Gastrocnemius medialis (tissue), 4 donors: ENCODE measurements at regions not wholly inside any gene's neighbourhood (a gene's known extent, or its start where the extent isn't known, plus 50 kb on each side); places are given as distances from the start of the nearest gene placed in this dataset.

Source experiments
- CTCF ChIP-seq, 5 experiments: fragments of 450-650 bp in 3 of 5; fragments of 200-600 bp in 2 of 5; sonication (generic) in 2 of 5; IDR thresholded peaks in 4 of 5; conservative IDR thresholded peaks in 1 of 5; 1 replicate in 4 of 5; 2 replicates in 1 of 5; pipeline ENCODE4 v1.5.1; 2016 to 2019; ENCODE audit warnings: antibody characterized with exemption in 5 of 5, mild to moderate bottlenecking in 3 of 5, moderate library complexity in 3 of 5
- POLR2A ChIP-seq, 2 donors: fragments of 450-650 bp; IDR thresholded peaks; one replicate each; pipeline ENCODE4 v1.6.1; 2017; ENCODE audit warnings: antibody characterized with exemption in 2 of 2, mild to moderate bottlenecking in 2 of 2, moderate library complexity in 2 of 2

GRCh38 chr1:4093856-4094565 lies 193.9 kb upstream of the C1orf174 start:
- no peak for TF ChIP-seq CTCF (IDR thresholded peaks at IDR 0.05 in 4 of 5, conservative IDR thresholded peaks at IDR 0.05 in 1 of 5)
- TF ChIP-seq POLR2A (IDR thresholded peaks at IDR 0.05), result no peak
